SK-N-SH treated with all-trans-retinoic acid at 6 μM for 48 hours (cell line): ENCODE measurements at regions not wholly inside any gene's neighbourhood (a gene's known extent, or its start where the extent isn't known, plus 50 kb on each side); places are given as distances from the start of the nearest gene placed in this dataset.
A peak's percentile ranks its signal among the peaks of the same experiment; 100 is the strongest.

Experiments
- ARNTL ChIP-seq: fragments of 450-650 bp; formaldehyde crosslinking; IDR thresholded peaks from 2 replicates; pipeline ENCODE4 v1.5.0; 2020; ENCODE audit warnings: low read depth, mild to moderate bottlenecking, moderate library complexity, borderline replicate concordance
- BACH2 ChIP-seq: fragments of 250-450 bp; sonication (Bioruptor Pico); IDR thresholded peaks from 2 replicates; pipeline ENCODE4 v1.9.0; 2021; ENCODE audit warnings: mild to moderate bottlenecking, borderline replicate concordance
- SNAI2 ChIP-seq: fragments of 250-450 bp; sonication (Bioruptor Pico); IDR thresholded peaks from 2 replicates; pipeline ENCODE4 v1.5.0; 2020; ENCODE audit warnings: mild to moderate bottlenecking, moderate library complexity
- TCF4 ChIP-seq: fragments of 250-450 bp; sonication (Bioruptor Pico); IDR thresholded peaks from 2 replicates; pipeline ENCODE4 v1.8.0; 2021; ENCODE audit warnings: mild to moderate bottlenecking, moderate library complexity, borderline replicate concordance
- TOX ChIP-seq: fragments of 250-450 bp; sonication (Bioruptor Pico); IDR thresholded peaks from 2 replicates; pipeline ENCODE4 v1.8.0; 2021; ENCODE audit warnings: mild to moderate bottlenecking, moderate library complexity, borderline replicate concordance
- ZFP3 ChIP-seq: fragments of 250-450 bp; sonication (Bioruptor Pico); IDR thresholded peaks from 2 replicates; pipeline ENCODE4 v1.5.0; 2020; ENCODE audit warnings: mild to moderate bottlenecking, moderate library complexity
- ZFP30 ChIP-seq: fragments of 450-650 bp; formaldehyde crosslinking; IDR thresholded peaks from 2 replicates; pipeline ENCODE4 v1.5.0; 2022; ENCODE audit warnings: mild to moderate bottlenecking, moderate library complexity
- ZNF565 ChIP-seq: fragments of 450-650 bp; formaldehyde crosslinking; conservative IDR thresholded peaks from 2 replicates; pipeline ENCODE4 v1.5.0; 2020; ENCODE audit warnings: low read depth, mild to moderate bottlenecking, moderate library complexity
- ZNF70 ChIP-seq: fragments of 450-650 bp; formaldehyde crosslinking; IDR thresholded peaks from 2 replicates; pipeline ENCODE4 v1.5.0; 2020; ENCODE audit warnings: mild to moderate bottlenecking, moderate library complexity
- ZNF8 ChIP-seq: fragments of 450-650 bp; formaldehyde crosslinking; IDR thresholded peaks from 2 replicates; pipeline ENCODE4 v1.5.0; 2020; ENCODE audit warnings: mild to moderate bottlenecking, moderate library complexity
- TF ChIP-seq, protein P1 (sequence below): fragments of 250-450 bp; sonication (Bioruptor Pico); IDR thresholded peaks from 2 replicates; pipeline ENCODE4 v1.5.1; 2020; ENCODE audit warnings: low read depth, mild to moderate bottlenecking, moderate library complexity
- TF ChIP-seq, protein P2 (sequence below): fragments of 250-450 bp; sonication (Bioruptor Pico); IDR thresholded peaks from 2 replicates; pipeline ENCODE4 v1.8.0; 2020; ENCODE audit warnings: mild to moderate bottlenecking, moderate library complexity, borderline replicate concordance
- TF ChIP-seq, protein P3 (sequence below): fragments of 250-450 bp; sonication (Bioruptor Pico); IDR thresholded peaks from 2 replicates; pipeline ENCODE4 v1.5.1; 2021; ENCODE audit warnings: mild to moderate bottlenecking, moderate library complexity

DNA sequence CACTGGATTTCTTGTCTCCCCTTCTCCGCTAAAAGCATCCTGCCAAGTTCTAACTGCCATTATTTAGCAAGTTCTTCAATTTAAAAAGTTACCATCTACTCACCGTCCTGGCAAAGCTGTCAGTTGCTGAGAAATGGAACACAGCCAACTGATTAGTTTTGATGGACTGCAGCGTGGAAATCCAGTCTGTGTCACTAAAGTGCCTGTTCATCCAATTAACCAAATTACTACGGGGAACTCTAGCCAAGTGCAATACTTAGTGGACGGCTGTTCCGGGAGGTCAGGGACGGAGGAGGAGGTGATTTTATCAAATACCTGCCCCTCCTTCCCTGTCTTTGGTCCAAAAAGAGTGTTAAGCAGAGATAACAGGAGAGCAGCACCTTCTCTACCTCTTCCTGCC lies 260.7 kb downstream of the MAF start:
- TF ChIP-seq ZFP3 (no peak), TOX (CRISPR knock-in tag) (no peak), SNAI2 (CRISPR knock-in tag) (no peak), ZNF565 (no peak), ZNF8 (CRISPR knock-in tag) (no peak), ZFP30 (CRISPR knock-in tag) (no peak), BACH2 (no peak), ZNF70 (peak; percentile 86), ARNTL (no peak), TCF4 (CRISPR knock-in tag) (peak; percentile 79; the same call in 1 of the 2 replicates)
- TF ChIP-seq, protein P1, sequence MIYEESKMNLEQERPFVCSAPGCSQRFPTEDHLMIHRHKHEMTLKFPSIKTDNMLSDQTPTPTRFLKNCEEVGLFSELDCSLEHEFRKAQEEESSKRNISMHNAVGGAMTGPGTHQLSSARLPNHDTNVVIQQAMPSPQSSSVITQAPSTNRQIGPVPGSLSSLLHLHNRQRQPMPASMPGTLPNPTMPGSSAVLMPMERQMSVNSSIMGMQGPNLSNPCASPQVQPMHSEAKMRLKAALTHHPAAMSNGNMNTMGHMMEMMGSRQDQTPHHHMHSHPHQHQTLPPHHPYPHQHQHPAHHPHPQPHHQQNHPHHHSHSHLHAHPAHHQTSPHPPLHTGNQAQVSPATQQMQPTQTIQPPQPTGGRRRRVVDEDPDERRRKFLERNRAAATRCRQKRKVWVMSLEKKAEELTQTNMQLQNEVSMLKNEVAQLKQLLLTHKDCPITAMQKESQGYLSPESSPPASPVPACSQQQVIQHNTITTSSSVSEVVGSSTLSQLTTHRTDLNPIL (CRISPR knock-in tag): no peak
- TF ChIP-seq, protein P2, sequence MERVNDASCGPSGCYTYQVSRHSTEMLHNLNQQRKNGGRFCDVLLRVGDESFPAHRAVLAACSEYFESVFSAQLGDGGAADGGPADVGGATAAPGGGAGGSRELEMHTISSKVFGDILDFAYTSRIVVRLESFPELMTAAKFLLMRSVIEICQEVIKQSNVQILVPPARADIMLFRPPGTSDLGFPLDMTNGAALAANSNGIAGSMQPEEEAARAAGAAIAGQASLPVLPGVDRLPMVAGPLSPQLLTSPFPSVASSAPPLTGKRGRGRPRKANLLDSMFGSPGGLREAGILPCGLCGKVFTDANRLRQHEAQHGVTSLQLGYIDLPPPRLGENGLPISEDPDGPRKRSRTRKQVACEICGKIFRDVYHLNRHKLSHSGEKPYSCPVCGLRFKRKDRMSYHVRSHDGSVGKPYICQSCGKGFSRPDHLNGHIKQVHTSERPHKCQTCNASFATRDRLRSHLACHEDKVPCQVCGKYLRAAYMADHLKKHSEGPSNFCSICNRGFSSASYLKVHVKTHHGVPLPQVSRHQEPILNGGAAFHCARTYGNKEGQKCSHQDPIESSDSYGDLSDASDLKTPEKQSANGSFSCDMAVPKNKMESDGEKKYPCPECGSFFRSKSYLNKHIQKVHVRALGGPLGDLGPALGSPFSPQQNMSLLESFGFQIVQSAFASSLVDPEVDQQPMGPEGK (CRISPR knock-in tag): no peak
- TF ChIP-seq, protein P3, sequence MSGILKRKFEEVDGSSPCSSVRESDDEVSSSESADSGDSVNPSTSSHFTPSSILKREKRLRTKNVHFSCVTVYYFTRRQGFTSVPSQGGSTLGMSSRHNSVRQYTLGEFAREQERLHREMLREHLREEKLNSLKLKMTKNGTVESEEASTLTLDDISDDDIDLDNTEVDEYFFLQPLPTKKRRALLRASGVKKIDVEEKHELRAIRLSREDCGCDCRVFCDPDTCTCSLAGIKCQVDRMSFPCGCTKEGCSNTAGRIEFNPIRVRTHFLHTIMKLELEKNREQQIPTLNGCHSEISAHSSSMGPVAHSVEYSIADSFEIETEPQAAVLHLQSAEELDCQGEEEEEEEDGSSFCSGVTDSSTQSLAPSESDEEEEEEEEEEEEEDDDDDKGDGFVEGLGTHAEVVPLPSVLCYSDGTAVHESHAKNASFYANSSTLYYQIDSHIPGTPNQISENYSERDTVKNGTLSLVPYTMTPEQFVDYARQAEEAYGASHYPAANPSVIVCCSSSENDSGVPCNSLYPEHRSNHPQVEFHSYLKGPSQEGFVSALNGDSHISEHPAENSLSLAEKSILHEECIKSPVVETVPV (CRISPR knock-in tag): no peak
